HG03571 (cell line): ENCODE measurements at regions not wholly inside any gene's neighbourhood (a gene's known extent, or its start where the extent isn't known, plus 50 kb on each side); places are given as distances from the start of the nearest gene placed in this dataset.

Experiments used
- ATAC-seq: cut with Tn5 transposase; IDR thresholded peaks from one replicate; pipeline ENCODE4 v1.9.1; 2021; ENCODE audit not compliant: unreplicated experiment

DNA sequence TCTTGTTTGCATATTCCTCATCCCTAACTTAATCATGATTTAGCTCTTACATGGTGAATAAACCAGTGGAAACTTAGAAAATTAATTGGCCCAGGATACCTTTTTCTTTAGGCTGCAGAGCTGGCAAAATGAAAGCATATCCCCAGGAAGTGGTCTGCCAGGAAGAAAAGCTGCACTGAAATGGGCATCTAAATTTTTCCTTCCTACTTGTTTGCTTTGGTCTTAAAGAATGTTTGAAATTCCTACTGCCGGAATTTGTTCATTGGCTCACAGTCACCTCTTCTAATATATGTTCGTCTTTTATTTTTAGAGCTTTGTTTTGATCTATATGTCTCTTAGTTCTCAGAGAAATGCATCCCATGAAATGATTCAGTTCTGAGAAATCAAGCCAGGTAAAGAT lies 113.2 kb upstream of the ELL2 start:
- ATAC-seq = no peak

DNA sequence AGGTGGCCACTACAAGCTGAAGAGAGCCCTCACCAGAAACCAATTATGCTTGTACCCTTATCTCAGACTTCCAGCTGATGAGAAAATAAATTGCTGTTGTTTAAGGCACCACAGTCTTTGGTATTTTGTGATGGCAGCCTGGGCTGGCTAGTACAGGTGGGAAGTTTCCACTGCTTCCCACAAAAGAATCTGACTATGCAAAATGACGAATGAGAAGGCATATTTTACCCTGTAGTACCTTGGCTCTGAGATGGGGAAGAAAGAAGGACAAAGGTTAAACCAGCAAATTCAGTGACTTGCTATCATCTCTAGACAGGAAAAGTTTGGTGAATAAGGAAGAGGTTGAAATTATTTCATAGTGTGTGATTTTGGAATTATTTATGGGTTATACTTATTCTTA lies 112.8 kb upstream of the ELL2 start:
- no peak for ATAC-seq

DNA sequence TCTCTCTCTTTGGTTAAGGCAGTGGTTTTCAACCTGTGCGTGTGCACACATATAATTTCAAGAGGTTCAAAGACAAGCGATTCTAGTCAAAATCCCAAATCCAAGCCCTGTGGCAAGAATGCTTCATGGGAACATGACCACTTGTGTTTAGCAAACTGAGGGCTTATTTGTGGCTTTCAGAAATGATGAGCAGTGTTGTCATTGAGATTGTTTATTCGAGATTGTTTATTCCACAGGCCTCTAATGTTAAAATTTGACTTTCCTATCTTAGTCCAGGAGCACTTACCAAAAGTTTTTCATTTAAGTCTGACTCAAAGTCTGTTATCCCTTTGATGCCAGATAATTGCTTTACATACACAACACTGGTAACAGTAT lies 111.1 kb upstream of the ELL2 start:
- no peak for ATAC-seq

DNA sequence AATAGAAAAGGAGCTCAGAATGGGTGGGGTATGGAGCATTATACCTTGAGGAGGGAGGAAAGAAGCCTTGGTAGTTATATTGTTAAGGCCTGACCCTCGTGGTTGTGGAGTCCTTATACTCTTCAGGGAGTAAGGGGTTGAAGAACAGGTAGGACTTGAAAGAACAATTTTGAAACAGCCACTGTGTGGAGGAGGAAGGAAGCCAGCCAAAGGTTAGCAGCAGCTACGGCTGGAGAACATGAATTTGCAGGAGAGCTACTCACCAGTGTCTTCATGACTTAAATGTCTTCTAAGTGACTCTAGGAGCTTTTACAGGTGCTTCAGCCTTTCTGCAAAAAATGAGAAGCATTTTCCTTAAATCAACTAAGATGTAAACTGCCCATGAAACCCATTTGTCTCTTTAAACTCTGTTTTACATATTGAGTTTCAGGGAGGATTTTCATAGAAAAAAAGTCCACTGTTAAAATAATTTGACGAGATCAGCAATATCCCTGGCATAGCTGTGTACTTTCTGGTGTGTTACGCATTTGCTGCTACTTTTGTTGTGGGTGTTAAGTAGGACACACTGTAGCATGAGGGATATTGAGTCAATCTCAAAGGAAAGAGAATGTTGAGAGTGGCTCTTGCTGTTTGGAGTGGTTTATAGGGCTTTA lies 110.6 kb upstream of the ELL2 start:
- no peak for ATAC-seq

DNA sequence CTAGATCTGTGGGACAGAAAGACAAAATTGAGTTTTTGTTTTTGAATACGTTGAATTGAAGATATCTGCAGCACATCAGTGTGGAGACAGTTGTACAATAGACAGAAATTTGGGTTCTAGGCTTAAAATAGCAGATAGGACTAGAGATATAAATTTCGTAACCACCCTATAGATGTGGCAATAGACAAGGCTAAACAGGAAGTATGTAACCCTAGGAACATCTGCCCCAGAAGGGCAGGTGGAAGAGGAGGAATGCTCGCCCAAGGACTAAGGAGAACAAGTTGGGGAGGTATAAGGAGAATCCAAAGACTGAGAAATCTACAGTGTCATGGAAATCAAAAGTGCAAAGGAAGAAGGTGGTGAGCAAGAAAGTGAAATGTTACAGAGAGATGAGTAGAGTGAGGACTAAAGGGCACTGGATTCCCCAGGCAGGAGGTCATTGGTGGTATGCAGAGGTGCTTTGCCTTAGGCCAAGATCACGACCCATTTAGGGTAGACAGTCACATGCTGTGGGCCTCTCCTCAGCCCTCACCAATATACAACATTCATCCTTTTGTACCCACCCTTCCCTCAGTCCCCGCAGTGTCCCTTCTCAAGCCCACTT lies 109.1 kb upstream of the ELL2 start:
- ATAC-seq = no peak

DNA sequence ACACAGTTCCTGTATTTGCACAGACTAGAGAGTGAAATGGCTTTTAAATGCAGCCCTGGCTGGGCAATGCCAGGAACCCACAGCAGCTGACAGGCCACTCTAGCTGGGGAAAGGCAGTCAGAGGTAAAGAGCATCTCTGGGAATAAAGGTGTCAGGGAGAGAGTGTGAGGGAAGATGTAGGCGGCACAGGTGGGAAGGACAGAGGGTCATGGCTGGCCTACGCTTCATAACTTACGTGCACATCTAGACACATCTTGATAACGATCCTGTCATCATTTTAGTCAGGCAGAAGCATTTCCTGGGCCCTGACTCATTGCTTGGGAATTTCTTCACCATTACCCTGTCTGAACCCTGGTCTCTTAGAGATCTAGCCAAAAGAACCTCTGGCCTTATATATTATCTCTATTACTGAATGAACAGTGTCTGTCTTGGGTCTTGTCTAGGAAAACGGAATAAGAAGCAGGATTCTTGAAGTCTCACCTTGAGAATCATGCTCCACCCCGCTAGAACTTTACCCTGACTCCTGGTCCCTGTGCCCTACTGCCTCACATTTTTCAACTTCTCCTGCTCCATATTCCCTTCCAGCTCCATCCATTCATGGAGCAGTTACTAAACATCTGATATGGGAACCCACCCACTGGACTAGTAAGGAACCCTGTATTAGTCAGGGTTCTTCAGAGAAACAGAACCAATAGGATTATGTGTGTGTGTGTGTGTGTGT lies 106.4 kb upstream of the ELL2 start:
- no peak for ATAC-seq

DNA sequence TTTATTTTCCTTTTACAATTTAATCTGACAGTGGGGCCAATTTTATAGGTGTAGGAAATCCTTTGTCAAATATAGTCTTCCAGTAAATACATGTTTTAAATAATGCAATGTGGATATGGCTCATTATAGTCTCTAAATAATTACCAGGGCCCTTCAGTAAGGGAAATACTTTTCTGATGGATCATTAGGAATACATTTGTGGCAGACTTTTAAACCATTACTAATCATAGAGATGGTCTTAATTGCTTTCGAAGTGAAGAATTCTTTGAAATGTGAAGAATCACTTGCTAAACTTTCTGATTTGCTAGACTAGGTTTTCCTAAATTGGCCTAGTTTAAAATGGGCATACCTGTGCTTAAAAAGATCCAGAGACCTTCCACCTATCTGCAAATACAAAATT lies 105.6 kb upstream of the ELL2 start:
- ATAC-seq = no peak

DNA sequence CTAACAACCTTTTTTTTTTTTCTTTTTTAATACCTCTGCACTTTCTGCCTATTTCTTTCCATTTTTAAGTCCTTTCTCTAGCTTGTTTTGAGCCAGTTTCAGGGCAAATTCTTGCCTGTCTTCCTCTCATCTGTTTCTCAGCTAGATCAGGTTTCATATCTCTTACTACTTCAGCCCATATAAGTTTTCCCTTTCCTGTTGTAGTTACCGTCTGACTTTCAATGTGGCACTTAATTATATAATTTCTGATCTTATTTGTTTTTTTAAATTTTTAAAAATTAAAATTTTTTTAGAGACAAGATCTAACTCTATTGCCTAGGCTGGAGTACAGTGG lies 104.7 kb upstream of the ELL2 start:
- ATAC-seq = no peak

DNA sequence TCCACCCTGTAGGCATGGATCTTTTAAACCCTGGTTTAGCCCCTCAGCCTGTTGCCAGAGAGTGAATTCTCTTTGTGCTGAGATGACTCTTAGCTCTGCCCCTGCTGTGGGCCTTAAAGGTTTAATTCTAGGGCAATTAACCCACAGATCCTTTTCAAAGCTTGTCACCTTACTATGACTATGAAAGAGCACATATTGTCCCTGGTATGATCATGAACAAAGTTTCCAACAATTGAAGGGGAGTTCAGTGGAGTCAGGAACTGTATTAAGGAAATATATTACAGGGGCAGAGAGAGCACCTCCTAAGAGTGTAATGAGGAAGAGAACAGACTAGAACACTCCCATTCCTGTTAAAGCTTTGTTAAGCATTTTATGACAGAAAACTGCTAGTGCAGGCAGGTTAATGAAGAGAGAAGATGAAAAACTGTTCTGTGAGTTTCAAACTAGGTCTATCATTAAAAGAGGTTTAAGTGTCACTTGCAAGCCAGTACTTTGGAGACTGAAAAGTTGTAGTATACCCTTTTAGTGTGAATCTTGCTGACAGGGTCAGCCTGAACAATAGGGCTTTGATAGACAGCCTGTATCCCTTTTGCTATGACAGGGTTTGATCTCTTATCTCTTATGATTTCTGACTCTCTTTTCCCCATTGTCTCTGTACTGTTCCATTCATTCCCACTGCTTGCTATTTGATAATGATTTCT lies 104.2 kb upstream of the ELL2 start:
- ATAC-seq = no peak

DNA sequence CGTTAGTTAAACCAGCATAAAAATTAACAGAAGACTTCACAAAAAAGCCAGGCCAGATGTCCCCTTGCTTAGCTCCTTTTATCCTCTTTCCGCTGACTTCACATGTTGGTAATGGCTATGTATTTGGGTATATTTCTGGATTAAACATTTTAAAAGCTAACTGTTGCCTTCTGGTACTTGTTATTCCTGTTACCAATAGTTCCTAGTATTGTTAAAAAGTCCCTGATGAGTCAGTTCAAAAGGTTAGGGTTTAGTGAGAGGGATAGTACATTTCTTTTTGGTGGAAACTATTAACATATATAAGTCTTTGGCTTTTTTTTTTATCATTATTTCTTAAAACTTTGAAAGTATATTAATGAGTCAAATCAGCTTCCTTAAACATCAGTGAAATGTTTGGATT lies 103.2 kb upstream of the ELL2 start:
- ATAC-seq = no peak

DNA sequence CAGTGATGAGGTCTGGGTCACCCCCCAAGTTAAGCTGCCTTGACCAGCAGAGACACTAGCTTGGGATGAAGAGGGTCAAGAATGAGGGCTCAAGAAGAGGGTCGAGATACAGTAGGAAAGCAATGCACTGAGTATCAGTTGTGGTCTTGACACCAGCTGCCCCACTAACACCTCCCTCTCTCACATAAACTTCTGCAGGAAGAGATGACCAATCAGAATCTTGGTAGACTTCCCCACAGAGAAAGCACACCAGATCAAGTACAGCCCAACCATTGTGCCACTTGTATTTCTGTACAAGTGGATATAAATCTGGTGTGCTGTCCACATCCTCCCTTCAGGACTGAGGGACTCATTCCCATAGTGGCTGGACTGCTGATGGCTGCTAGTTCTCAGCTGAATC lies 101.2 kb upstream of the ELL2 start:
- no peak for ATAC-seq

DNA sequence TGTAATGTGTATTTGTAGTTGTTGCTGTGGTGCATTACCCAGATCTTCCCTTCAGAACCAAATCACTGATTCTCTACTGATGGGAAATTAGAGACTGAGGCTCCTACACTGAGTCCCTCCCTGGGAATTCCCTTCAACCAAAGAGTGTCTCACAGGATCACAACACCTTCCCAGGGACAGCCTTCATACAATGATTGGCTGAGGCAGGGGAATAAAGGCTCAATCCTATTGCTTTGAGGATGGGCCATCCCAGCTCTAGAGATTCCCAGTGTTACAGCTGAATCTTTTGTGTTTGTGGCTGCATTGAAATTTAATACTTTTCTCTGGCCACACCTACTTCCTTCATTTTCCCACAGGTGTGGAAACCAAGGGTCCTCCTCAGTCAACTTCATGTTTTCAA lies 96.4 kb upstream of the ELL2 start:
- ATAC-seq = no peak

DNA sequence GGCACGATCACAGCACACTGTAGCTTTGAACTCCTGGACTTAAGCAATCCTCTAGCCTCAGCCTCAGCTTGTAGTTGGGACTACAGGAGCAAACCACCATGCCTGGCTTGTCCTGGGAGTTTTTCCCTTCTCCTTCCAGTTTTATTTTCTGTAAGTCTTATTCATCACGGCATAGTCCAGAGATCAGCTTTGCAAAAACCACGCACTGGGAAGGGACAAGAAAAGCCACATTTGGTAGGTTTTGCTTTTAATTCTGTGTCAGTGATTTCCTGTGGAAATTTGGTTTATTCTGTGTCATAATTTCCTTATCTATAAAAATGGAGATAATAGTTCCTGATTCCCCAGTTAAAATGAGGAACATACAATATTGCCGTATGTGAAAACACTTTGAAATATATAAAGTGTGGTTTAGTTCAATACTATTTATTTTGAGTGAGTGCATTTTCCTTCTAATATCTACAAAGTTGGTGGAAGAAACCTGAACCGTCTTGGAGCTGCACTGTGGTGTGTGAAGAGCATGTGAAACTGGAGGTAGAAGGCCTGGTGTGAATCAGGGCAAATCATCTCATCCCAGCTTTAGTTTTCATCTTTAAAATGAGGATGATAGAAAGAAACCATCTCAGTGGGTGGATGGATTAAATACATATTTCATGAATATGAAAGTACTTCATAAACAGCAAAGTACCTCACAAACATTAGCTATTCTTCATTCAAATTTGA lies 92.8 kb upstream of the ELL2 start:
- ATAC-seq = no peak

DNA sequence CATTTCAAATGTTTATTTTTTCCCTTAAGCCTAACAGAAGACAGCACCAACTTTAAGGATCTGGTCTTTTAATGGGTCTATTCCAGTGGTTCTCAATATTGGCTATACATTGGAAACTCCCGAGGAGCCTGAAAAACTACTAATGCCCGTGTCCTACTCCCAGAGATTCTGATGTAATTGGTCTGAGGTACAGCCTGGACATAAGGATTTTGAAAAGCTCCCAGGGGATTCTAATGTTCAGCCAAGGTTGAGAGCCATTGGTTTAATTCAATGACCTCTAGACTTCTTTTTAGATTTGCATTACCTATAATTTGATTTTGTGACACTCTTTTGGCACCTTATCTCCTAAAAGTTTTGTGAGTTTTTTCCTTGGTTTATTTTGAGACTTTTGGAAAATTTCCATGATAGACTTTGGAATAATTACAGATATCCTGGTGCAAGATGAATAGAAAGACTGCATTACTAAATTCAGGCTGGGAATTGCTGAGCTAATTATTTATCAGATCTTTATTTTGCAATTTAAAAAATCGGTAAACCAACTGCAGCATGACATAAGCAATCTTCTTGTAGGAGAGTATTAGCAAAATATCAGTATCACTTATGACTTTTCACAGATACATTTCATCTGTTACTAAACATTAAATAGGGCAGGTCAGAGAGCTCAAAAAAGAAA lies 91.5 kb upstream of the ELL2 start:
- ATAC-seq = no peak

DNA sequence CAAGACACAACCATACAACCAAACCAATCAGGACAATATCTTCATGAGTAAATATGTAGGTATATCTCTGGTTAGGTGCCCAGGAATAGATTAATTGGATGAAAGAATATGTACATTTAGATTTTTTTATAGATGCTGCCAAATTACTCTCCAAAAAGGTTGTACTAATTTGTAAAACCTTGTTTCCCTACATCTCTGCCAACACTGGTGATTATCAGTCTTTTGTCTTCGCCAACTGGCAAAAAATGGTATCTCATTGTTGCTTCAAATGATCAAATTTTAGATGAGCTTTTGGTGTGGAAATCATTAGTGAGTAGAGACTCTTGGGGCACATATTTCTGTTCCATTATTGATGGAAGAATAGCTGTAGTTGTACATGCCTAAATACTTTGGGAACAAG lies 90.7 kb upstream of the ELL2 start:
- ATAC-seq = no peak

DNA sequence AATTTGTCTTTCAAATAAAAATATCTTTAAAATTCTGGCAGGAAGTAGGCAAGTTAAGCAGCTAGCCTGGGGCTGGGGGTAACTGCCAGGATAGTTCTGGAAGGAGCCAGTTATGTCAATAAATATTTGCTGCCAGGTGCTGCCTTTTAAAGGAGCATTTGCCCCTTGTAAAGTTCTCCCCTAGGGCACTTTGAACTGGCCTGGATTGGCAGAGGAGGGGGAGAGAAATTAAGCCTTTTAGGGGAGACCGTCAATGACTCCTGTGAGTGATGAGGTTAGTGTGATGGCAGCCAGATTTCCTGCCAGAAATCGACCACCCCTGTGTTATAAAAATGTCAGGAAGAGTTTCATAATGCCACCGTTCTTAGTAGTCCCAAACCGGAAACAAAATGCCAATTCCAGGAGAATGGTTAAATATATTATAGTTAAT lies 89.8 kb upstream of the ELL2 start:
- ATAC-seq = no peak

DNA sequence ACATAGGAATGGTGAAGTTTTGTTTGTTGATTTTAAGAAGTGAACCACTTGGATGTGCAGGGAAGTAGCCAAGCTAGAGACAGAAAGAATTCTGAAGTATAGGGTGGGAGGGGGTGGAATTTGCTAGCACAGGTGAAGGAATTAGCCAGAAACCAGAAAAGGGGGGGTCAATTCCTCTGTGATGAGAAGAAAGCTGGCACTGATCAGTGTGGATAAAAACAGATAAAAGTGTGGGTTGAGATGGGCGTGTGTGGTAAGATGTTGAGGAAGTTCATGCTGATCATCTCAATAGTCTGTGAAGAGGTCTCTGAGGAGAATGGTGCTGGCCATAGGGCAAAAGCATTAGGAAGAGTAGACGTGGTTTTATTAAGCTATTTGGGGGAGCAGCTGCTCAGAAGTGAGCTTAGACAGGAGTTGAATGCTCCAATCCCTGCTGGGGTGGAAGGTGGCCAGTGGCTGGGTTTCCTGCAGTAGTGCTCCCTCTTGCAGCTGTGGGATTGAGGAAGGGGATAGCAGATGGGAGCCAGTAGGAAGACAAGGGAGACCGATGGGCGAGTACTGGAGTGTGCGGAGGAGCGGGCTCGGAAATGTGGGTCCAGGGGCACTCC lies 88.7 kb upstream of the ELL2 start:
- ATAC-seq = no peak

DNA sequence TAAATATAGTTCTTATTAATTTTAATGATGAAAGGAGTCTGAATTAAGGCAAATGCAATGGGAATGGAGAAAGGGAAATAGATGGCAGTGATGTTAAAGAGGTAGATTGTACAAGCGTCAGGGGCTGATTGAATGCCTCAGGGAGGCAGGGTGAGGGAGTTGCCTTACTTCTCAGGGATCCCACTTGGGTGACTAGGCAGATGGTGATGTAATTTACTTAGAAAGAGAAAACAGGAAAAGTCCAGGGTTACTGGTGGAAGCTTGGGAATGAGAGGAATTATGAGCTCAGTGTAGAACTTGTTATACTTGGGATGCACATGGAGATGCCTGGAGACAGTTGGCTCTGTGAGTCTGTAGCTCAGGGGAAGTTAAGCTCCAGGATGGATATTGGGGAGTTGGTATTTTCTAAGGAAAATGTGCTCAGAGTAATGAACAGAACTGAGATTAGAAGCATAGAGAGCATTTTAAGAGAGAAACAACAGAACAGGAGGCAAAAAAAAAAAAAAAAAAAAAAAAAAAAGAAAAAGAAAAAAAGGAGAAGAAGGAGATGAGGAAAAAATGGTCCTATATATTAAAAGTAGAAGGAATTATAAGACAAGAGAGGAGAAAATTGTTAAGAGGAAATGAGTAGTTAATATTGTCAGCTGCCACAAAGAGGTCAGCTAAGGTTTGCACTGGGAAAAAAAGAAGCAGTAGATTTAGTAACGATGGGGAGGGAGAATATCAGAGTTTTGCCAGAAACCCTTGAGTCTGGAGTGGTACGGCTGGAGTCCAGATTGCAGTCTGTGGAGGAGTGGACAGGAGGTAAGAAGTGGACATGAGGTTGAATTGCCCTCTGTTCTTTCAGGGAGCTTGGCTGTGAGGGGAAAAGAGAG lies 88.0 kb upstream of the ELL2 start:
- no peak for ATAC-seq

DNA sequence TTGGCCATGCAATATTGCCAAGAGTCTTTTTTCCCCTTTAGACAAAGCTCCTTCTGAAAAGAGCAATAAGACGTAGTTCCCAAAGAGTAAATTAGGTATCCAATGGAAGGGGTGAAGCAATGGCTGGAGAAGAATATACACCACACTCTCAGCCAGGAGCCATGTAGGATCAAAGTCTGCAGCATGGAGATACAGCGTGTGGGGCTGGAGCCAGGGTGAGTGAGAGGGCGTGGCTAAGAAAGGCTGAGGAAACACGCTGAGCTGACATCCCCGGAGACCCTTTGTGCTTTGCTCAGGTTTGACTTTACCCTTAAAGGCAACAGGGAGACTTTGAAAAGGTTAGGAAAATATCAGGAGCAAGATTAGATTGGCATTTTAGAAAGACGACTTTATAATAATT lies 87.1 kb upstream of the ELL2 start:
- no peak for ATAC-seq

DNA sequence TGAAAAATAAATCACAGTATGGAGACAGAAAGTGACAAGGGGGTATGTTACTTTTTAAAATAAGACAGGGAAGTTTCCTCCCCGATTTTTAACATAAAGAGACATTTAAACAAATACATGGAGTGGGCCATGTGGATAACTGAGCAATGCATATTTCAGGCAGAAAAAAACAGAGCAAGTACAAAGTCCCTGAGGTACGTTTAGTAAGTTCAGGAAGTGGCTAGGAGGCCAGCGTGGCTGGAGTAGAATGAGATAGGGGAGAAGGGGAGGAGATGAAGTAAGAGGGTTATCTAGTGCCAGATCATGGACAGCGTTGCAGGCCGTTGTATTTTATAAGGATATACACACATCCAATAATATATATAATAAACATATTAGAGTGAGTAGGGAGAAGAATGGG lies 84.2 kb upstream of the ELL2 start:
- no peak for ATAC-seq
